DND-41 (cell line): ENCODE measurements at regions not wholly inside any gene's neighbourhood (a gene's known extent, or its start where the extent isn't known, plus 50 kb on each side); places are given as distances from the start of the nearest gene placed in this dataset.

Source experiments
- EZH2 ChIP-seq: IDR thresholded peaks from 3 replicates; pipeline ENCODE4 v1.6.1; 2012; ENCODE audit warnings: borderline replicate concordance, low read depth, mild to moderate bottlenecking, moderate library complexity, low read length, inconsistent platforms; ENCODE audit not compliant: severe bottlenecking
- TF ChIP-seq, protein P1 (sequence below): IDR thresholded peaks from 2 replicates; pipeline ENCODE4 v1.5.1; 2012; ENCODE audit warnings: borderline replicate concordance, low read length, moderate library complexity, mild to moderate bottlenecking; ENCODE audit not compliant: poor library complexity, severe bottlenecking; ENCODE audit errors: extremely low read depth

DNA sequence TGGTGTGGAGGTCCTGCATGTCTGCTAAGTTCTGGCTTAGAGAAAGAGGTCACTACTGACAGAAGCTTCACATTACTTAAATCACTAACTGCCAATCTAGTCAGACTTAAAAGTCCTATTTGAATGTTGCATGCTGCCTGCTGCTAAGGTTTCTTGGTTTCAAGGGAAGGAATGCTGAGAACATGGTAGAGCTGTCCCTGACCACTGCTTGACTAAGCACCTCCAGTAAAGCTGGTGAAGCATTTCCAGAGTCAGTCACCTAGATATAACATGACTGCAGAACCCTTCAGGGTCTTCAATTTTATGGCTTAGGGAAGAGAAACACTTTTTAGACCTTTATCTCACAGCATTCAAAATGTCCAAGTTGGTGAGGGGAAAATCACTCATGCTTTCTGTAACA lies 2178.3 kb upstream of the PIK3C3 start:
- TF ChIP-seq, protein P1, sequence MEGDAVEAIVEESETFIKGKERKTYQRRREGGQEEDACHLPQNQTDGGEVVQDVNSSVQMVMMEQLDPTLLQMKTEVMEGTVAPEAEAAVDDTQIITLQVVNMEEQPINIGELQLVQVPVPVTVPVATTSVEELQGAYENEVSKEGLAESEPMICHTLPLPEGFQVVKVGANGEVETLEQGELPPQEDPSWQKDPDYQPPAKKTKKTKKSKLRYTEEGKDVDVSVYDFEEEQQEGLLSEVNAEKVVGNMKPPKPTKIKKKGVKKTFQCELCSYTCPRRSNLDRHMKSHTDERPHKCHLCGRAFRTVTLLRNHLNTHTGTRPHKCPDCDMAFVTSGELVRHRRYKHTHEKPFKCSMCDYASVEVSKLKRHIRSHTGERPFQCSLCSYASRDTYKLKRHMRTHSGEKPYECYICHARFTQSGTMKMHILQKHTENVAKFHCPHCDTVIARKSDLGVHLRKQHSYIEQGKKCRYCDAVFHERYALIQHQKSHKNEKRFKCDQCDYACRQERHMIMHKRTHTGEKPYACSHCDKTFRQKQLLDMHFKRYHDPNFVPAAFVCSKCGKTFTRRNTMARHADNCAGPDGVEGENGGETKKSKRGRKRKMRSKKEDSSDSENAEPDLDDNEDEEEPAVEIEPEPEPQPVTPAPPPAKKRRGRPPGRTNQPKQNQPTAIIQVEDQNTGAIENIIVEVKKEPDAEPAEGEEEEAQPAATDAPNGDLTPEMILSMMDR, result no peak
- TF ChIP-seq EZH2, result no peak
